NCI-H345 (cell line): ENCODE measurements at regions not wholly inside any gene's neighbourhood (a gene's known extent, or its start where the extent isn't known, plus 50 kb on each side); places are given as distances from the start of the nearest gene placed in this dataset.

ENCODE experiments used
- DNase-seq: peaks from one replicate; lab custom pipeline; 2025; lab: John Stamatoyannopoulos, UW

- DNase-seq: no peak
These were observed 211.3 kb downstream of the CYP26B1 start for GRCh38 chr2:71936076-71937030.

DNA sequence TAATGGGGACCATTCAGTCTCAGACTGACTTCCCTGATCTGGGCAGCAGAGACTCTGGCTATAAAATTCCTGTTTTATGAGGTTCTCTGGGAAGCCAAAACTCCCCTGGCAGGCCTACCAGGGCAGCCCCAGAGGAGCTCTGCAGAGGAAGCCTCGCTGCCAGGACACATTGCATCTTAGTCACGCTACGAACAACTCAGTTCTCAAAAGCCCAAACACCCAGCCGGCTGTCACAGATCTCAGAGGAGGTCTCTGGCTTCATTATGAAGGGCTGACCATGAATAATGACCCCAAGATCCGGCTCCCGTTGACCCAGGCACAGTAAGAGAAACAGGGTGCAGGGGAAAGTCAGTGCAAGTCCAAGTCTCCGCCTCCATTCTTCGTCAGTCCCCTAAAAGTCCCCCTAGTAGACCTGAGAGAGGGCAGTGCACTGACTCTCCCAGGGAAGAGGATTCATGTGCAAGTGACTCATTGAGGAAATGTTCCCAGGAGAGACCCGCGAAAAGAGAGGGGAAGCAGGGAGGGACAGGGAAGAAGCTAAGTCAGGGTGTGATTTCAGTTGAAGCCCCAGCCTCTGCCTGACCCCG, 212.3 kb downstream of the CYP26B1 start:
- no peak for DNase-seq

- DNase-seq: no peak
These were observed 212.9 kb downstream of the CYP26B1 start for GRCh38 chr2:71934595-71935261.

DNA sequence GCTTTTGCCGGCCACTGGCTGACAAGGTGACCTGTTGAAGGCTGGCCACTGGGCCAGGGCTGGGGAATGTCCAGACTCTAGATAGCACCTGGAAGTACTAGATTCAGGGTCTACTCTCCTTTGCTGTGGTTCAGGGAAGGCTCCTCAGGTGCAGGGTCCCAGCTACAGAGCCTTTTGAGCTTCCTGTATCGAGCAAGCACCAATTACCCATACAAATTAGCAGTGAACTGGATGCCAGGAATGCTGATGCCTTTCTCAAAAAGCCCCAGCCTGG, 213.4 kb downstream of the CYP26B1 start:
- DNase-seq: no peak

DNA sequence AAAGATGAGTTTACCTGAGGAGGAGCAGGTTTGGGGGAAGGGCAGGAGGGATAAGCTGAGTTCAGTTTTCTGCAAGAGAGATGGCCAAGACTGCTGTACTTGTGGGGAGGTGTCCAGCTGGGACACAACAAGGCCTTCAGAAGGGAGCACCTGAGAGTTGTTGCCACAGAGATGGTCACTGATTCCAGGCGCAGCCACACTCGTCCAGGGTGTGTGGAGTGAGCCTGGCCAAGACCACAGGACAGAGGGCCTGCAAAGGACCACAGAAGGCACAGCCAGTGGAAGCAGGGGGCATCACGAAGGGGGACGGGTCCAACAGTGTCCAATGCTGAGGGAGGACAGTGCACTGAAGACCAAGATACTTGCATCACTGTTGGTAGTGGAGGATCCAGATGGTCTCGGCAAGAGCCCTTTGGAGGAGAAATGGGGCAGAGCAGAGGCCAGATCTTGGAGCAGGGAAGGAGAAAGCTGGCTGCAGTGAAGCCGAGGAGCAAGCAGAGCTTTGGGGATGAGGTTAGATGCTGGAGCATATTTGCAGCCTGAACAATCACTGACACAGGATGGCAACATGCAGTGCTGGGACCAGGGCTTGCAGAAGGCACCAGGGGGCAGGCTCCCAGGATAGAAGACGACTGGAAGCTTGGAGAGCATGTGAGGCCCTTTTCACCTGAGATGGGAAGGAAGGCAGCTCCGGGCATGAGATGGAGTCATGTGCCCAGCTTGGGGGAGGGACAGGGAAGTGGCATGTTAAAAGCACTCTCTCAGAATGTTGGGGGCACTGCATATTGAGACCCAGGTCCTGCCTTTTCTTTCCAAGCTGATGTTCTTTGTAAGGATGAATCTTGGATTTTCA, 214.0 kb downstream of the CYP26B1 start:
- DNase-seq: no peak

DNA sequence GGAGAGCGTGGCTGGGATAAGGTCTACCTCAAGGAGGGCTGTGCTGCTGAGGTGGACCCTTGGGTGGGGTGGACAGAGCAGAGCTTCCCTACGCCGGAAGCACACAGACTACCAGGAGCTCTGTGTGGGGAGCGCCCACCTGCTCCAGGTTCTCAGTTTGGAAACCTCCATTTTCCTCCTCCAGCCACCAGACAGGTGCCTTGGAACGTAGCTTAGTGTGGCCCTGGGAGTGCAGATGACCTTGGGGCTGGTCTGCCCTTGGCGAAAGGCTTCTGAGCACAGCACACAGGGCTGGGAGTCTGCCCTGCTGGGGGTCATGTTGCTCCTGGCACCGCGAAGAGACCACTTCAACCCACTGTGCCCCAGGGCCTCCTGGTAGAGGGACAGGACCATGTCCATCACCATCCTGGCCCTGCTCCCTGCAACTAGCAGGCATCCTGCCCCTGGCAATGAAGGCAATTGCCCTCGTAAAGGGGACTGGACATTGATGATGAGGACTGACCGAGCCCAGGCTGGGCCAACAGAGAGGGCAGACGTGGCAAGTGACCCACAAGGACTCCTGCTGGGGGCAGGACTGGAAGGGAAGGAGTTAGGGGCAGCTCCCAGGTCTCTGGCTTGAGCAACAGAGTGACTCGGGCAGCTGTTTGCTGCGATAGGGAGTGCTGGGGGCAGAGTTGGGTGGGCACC, 214.7 kb downstream of the CYP26B1 start:
- no peak for DNase-seq

DNA sequence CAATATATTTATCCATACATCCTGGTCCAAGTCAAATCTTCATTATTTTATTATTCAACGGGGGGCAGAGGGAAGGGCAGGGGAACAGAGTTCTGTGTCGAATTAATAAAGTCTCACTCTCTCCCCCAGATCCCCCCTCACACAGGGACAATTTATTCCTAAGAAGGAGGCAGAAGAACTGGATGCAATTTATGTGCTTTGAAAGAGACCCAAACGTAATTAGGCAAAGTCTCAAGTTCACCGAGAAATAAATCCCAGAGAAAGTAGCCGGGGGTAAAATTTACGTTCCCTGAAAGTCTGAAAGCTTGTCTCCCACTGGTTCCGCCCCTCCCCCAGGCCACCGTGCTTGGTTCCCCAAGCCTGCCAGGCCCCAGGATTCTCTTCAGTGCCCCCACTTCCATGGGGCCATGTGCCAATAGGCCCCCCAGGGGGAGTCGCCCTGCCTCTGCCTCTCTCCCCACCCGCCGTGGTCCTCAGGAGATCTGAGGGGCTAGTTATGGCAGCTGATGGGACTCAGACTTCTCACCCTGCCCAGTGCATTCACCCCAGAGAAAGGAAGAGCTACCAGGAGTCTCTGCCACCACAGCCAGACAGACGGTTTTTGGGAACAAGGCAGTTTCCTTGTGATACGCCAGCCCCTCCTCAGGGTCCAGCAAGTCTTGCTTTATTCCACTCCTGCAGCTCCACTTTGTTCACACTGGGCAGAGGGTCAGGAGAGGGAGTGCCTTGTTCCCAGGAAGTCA, 215.5 kb downstream of the CYP26B1 start:
- no peak for DNase-seq

DNA sequence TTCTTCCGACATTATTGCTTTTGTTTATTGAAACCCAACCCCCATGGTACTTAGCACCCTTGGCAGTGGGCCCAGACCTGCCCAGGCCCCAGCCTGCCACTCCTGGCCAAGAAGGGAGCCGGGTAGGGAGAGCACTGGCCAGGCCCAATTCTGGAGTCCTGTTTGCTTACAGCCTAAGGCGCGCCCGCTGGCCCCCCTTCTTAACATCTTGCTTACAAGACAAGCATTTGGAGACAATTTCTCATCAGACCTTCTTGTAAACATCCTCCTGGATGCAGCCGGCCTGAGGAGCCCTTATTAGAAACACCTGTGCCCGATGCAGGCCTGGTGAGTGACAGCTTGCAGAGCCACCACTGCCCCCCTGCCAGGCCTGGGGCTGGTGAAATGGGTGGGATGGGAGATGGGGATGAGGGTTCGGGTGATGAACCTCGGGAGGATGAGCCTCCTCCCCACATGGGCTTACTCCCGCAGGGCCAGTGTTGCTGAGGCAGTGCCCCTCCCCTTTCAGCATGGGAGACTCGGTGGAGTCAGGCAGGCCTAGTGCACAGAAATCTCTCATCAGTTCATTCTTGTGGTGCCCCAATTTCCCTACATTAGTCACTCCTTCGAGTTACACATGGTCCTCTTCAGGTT, 217.5 kb downstream of the CYP26B1 start:
- peak; percentile 87 for DNase-seq

GRCh38 chr2:71929482-71929772, 218.2 kb downstream of the CYP26B1 start:
- no peak for DNase-seq

DNA sequence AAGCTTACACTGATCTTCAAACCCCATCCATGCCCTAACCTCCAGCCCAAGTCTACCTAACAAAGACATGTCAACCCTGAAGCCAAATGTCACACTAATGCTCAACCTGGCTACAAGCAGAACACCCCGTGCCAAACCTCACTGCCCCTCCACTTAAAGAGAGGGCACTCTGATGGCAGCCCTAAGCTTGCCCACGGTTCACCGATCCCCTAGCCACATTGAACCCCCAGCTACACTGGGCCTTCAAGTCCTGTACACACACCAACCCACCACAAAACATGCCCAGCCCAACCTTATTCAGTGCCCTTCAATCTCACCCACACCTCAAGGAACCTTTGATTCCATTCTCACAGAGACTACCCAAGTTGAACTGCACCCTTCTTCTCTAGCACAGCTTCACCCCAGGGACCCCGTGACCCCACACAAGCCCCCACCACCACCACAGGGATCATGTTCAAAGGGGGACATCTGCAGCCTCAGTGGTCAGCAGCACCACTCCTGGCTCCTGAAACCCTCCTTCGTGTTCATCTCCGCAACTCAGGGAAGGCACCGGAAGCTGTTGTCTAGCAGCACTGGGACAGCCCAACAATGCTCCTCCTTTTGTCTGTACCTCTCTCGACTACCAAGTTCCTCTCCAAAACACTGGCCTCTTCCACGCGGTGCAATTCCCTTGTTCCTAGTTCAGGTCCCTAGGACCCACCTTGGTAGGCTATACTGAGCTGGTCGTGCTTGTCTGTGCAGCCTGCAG, 218.8 kb downstream of the CYP26B1 start:
- no peak for DNase-seq

- no peak for DNase-seq
These were observed 219.6 kb downstream of the CYP26B1 start for GRCh38 chr2:71927757-71928715.

GRCh38 chr2:71926876-71927756, 220.5 kb downstream of the CYP26B1 start:
- DNase-seq: no peak

DNA sequence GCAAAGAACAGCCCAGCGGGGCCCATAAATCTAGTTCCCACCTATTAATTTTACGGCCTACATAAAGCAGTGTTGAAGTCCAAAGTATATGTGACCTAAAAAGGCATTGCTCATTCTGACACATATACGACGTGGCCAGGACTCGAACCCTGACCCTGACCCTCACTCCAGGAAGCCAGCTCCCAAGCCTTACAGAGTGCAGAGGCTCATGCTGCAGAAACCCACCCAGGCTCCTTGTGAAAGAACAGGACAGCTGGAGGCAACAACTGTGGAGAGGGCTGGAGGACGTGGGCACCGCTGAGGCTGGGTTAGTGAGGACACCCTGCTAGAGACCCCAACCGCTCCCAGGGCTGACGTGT, 221.6 kb downstream of the CYP26B1 start:
- DNase-seq: no peak

DNA sequence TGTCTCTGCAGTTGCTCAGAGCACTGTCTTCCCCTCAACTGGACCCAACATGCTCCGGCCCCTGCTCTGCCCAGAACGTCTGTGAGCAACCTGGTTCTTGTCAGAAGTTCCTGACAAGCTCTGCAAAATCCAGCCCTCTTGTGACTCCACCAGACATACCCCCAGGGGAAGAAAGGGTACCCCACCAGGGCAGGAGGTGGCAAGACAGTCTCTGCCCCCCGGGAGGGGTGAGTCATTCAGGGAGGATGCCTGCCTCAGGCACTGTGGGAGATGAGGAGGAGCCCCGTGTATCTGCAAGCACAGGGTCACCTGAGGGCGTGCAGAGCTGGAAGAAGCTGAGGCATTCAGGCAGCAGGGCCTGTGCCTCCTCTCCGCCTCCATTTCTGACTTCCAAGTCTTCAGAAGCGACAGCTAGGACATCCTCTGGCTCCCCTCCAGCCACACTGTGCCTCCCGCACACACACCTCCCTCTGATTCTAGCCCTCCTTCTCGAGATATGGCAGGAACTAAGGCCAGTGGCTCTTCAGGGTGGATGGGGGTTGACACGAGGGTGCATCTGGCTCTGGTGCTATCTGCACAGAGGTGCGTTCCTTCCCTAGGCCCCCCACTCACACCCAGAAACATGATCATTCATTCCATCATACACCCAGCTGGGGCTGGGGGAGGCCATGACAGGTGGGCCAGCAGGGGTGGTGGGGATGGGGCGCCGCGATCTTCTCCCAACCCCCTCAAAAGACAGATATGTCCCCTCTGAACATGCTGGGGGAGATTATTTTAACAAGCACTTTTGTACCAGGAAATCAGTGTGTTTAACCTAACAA, 222.2 kb downstream of the CYP26B1 start:
- no peak for DNase-seq

GRCh38 chr2:71923887-71924533, 223.7 kb downstream of the CYP26B1 start:
- DNase-seq: peak; percentile 80

- DNase-seq: no peak
These were observed 224.5 kb downstream of the CYP26B1 start for GRCh38 chr2:71923143-71923525.
